NOMO-1 treated with dmso at 0.1 percent for 144 hours (cell line): ENCODE measurements at regions not wholly inside any gene's neighbourhood (a gene's known extent, or its start where the extent isn't known, plus 50 kb on each side); places are given as distances from the start of the nearest gene placed in this dataset.

Experiments used
- DNase-seq: peaks from one replicate; lab custom pipeline; 2025; ENCODE audit not compliant: unreplicated experiment; lab: John Stamatoyannopoulos, UW

DNA sequence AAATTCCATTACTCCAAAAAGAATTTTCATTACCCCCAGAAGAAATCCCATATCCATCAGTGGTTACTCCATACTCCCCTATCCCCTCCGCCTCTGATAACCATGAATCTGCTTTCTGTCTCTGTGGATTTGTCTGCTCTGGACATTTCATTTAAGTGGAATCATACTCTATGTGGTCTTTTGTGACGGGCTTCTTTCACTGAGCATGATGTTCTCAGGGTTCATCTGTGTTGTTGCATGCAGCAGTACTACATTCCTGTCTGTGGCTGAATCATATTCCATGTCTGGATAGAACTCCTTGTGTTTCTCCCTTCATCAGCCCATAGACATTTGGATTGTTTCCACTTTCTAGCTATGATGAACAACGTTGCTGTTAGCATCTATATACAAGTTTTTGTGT lies 59.5 kb upstream of the IRX3 start:
- no peak for DNase-seq

DNA sequence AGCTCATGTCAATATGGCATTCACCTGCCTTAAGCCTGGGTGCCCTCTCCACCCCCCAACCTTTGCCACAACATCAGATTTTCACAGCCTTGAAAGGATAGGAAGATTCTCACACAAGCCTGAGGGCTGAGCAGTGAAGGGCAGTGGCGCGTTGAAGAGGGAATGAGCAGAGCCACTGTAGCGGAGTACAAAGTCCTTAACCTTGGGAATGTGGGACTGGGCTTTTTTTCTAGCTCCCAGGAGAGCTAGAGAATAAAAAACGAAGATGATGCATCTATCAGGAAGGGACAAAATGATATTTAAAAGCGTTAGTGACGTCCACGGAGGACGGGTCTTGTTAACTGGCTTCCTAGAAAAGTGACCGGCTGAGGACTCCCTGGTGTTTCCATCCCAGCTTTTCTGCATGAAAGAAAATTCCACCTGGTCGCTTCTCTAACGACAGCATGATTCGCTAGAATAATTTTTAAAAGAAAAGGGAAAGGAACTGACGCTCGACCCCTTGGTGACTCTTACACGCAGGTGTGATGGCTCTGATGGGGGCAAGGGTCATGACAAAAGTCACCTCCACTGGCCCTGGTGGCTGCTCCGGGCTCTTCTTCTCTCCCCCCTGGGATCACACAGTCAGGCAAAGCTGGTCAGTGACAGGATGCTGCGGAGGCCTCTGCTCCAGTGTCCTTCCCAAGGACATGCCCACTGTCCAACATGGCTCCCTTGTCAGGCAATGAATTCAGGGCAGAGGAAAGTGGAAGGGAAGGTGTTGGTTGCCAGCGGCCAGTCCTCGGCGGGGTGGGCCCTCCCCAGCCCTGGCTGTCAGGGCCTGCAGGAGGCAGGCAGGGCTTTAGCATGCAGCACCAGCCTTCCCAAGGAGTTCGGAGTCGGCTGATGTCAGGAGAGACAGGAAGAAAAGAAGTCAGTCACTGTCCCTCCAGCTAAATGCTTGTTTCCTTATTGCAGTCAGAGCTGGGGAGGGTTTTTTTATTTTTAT lies 58.4 kb upstream of the IRX3 start:
- no peak for DNase-seq

DNA sequence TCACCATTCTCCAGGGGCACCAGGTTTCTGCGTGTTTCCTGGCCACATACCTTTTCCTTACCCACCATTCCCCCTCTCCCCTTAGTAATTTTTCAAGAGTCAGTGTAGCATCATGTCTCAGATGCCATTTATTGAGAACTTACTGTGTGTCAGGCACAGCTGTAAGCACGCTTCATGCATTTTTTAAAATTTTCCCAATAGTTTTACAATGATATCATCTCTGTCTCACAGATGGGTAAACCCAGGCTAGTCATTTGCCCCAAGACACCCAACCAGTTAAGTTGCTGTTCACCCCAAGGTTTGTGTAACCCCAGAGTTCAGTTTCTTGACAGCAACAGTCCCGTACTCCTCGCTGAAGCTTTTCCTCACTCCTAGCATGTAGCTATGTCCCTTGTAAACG lies 56.4 kb upstream of the IRX3 start:
- no peak for DNase-seq

DNA sequence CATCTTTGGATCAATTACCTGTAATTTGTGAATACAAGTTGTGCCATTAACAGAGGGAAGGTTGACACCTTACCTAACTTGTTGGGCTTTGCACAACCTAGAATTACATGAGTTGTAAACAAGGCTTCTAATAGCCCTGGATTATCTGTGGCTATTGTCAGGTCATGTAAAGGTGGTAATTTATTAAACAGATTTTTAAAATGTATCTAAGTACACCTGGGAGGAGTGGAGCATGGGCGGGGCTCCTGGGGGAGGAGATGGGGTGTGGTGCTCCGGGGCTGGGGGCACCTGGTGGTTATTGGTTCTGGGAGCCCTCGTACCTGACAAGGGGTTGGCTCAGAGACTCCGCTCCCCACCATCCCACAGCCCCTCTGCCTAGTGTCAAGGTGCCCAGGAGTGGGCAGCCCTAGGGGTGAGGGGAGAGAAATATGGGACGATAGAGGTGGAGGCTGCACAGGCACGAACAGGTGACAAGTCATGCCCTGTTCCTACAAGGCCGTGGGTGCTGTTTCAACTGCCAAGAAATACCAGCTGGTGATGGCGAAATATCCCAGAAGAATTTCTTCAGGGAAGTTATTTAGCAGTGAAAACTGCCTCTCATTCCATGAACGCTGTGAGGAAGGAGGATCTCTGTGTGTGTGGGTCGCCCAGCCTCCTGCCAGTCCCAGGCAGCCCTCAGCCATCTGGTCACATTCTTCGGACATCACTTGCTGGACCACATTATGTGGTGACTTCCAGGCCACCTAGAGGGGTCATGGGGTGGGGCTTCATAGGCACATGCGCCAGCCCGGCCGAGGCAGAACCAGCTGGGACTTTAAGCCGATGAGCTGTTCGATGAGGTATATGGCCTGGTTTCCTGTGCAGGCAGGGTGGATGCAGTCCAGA lies 55.5 kb upstream of the IRX3 start:
- DNase-seq: no peak

DNA sequence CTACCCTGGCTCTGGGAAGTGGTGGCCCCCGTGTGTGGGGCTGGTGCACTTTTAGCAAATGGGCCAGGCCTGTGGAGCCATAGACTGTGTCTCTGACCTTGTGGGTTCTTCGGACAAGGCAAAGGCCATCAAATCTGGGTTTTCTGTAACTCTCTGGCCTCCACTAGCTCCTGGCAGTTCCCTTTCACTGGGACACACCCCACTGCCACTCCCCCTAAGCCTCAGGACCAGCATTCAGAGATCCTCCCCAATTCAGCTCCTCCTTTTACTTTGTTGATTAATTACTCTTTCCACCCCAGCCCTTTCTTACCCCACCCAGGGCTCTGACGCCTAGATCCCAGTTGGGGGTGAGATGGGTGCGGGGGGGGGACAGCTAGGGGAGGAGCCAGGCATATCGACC lies 53.9 kb upstream of the IRX3 start:
- DNase-seq: no peak

DNA sequence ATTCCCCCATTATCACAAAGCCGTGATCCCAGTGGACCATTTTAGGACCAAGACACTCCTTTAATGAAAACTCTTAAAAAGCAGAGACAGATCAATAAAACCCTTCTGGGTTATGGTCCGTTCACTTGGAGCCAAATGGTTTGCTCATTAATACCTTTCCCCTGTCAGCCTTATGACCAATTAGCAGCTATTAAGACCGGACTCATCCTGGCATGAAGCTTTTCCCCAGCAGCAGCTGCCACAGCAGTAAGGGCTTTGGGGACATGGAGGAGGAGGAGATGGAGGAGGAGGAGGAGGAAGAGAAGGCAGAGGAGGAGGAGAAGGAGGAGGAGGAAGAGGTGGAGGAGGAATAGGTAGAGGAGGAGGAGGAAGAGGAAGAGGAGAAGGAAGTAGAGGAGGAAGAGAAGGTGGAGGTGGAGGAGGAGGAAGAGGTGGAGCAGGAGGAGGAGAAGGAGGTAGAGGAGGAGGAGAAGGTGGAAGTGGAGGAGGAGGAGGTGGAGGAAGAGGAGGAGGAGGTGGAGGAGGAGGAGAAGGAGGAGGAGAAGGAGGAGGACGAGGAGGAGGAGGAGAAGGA lies 50.1 kb upstream of the IRX3 start:
- DNase-seq: no peak
